GM12878 (cell line): ENCODE measurements at regions not wholly inside any gene's neighbourhood (a gene's known extent, or its start where the extent isn't known, plus 50 kb on each side); places are given as distances from the start of the nearest gene placed in this dataset.

ENCODE experiments used
- ATAC-seq: fragments of 200-7000 bp; cut with Tn5 transposase; 3 replicates; pipeline ENCODE4 v1.9.1; 2020; ENCODE audit warnings: mild to moderate bottlenecking, moderate library complexity
- BruUV-seq: library from RNA; stranded (reverse); fragments of 400-500 nt; replicated peaks from 2 replicates; lab custom pipeline; 2021; lab: Mats Ljungman, UMichigan
- CTCF ChIA-PET: fragments of 300-600 bp; sonication (Branson Sonifier 250); formaldehyde crosslinking; extraction: SDS; loops from one replicate; lab custom pipeline; 2021; ENCODE audit warnings: inconsistent platforms; lab: Yijun Ruan, JAX
- POLR2A ChIA-PET: fragments of 350-600 bp; formaldehyde crosslinking; extraction: SDS; loops from one replicate; lab custom pipeline; 2021; ENCODE audit warnings: inconsistent platforms; lab: Charles Lee
- RAD21 ChIA-PET: fragments of 300-600 bp; sonication (Branson Sonifier 250); formaldehyde crosslinking; loops from one replicate; lab custom pipeline; 2023; ENCODE audit warnings: antibody characterized with exemption; ENCODE audit not compliant: unreplicated experiment; lab: Charles Lee
- SMC1A ChIA-PET: fragments of 300-600 bp; sonication (Branson Sonifier 250); formaldehyde crosslinking; loops from one replicate; lab custom pipeline; 2023; ENCODE audit not compliant: unreplicated experiment, uncharacterized antibody; lab: Charles Lee
- DNase-seq: peaks from one replicate; pipeline ENCODE4 v3.0.0-alpha.2; 2011; ENCODE audit warnings: low read depth, low spot score
- FAIRE-seq: peaks from 3 replicates; lab custom pipeline; 2011; peaks lifted over from hg19 to GRCh38; lab: Jason Lieb, UNC
- H2AFZ ChIP-seq: 2 replicates; pipeline ENCODE4 v1.6.0; 2011; ENCODE audit warnings: low read depth, low read length, control low read depth; ENCODE audit not compliant: control insufficient read depth
- H3K27ac ChIP-seq: 2 replicates; pipeline ENCODE4 v1.5.1; 2011; ENCODE audit warnings: control low read depth; ENCODE audit not compliant: control insufficient read depth, insufficient read depth
- H3K27me3 ChIP-seq, 2 experiments: replicated peaks in 1 of 2; 2 replicates each; pipeline versions ENCODE4 v1.6.0 to v1.6.1; 2011; ENCODE audit warnings: low read length in 1 of 2; ENCODE audit not compliant: control insufficient read depth in 2 of 2, insufficient read depth in 2 of 2
- H3K36me3 ChIP-seq, 2 experiments: 2 replicates each; pipeline ENCODE4 v1.5.1; 2011; ENCODE audit warnings: low read length in 1 of 2; ENCODE audit not compliant: control insufficient read depth in 2 of 2, insufficient read depth in 2 of 2
- H3K4me1 ChIP-seq: 2 replicates; pipeline ENCODE4 v1.6.1; 2011; ENCODE audit warnings: mild to moderate bottlenecking, low read length, moderate library complexity, mixed read lengths; ENCODE audit not compliant: control insufficient read depth, insufficient read depth
- H3K4me2 ChIP-seq: 2 replicates; pipeline ENCODE4 v1.6.0; 2011; ENCODE audit warnings: control low read depth; ENCODE audit not compliant: control insufficient read depth, insufficient read depth
- H3K4me3 ChIP-seq: fragments of 200-600 bp; sonication (generic); 2 replicates; pipeline ENCODE4 v1.5.1; 2016
- H3K79me2 ChIP-seq: 2 replicates; pipeline ENCODE4 v1.6.0; 2011; ENCODE audit warnings: low read length; ENCODE audit not compliant: control insufficient read depth, insufficient read depth
- H3K9ac ChIP-seq: 2 replicates; pipeline ENCODE4 v1.8.0; 2011; ENCODE audit warnings: low read length, control low read depth, mixed read lengths; ENCODE audit not compliant: control insufficient read depth, insufficient read depth
- H3K9me3 ChIP-seq: replicated peaks from 3 replicates; pipeline ENCODE4 v1.5.1; 2011; ENCODE audit warnings: mild to moderate bottlenecking, low read length; ENCODE audit not compliant: control insufficient read depth, insufficient read depth
- H4K20me1 ChIP-seq: 2 replicates; pipeline ENCODE4 v1.6.0; 2011; ENCODE audit not compliant: control insufficient read depth, insufficient read depth
- ATF2 ChIP-seq: IDR thresholded peaks from 2 replicates; pipeline ENCODE4 v1.6.1; 2012; ENCODE audit warnings: low read length, inconsistent platforms
- ATF7 ChIP-seq: fragments of 450-650 bp; IDR thresholded peaks from 2 replicates; pipeline ENCODE4 v1.6.1; 2016; ENCODE audit warnings: low read depth, mild to moderate bottlenecking
- BCL3 ChIP-seq: IDR thresholded peaks from 2 replicates; pipeline ENCODE4 v1.6.1; 2011; ENCODE audit warnings: borderline replicate concordance, low read depth, mild to moderate bottlenecking, moderate library complexity, low read length; ENCODE audit not compliant: insufficient read depth, poor library complexity, severe bottlenecking
- BHLHE40 ChIP-seq, 2 experiments: fragments of 450-650 bp in 1 of 2; IDR thresholded peaks; 2 replicates each; pipeline ENCODE4 v1.6.1; 2011 to 2017; ENCODE audit warnings: low read depth in 2 of 2, borderline replicate concordance in 1 of 2, improper control_type of control experiment in 1 of 2, low read length in 1 of 2, mild to moderate bottlenecking in 1 of 2
- EED ChIP-seq: sonication (generic); IDR thresholded peaks from 2 replicates; pipeline ENCODE4 v1.6.1; 2016; ENCODE audit warnings: antibody characterized with exemption, low read depth
- ELK1 ChIP-seq: IDR thresholded peaks from 2 replicates; pipeline ENCODE4 v1.6.1; 2012; ENCODE audit warnings: low read depth, low read length, improper control_type of control experiment
- FOXK2 ChIP-seq: fragments of 450-650 bp; IDR thresholded peaks from 2 replicates; pipeline ENCODE4 v1.6.1; 2017; ENCODE audit warnings: mild to moderate bottlenecking, moderate library complexity
- GATAD2B ChIP-seq: fragments of 450-650 bp; conservative IDR thresholded peaks from 2 replicates; pipeline ENCODE4 v1.6.1; 2017; ENCODE audit warnings: low read depth, mild to moderate bottlenecking, moderate library complexity
- IKZF1 ChIP-seq: fragments of 450-650 bp; conservative IDR thresholded peaks from 2 replicates; pipeline ENCODE4 v1.6.1; 2017; ENCODE audit warnings: antibody characterized with exemption, mild to moderate bottlenecking
- IRF5 ChIP-seq: fragments of 450-650 bp; IDR thresholded peaks from 2 replicates; pipeline ENCODE4 v1.6.1; 2017; ENCODE audit warnings: borderline replicate concordance
- LARP7 ChIP-seq: fragments of 450-650 bp; IDR thresholded peaks from 2 replicates; pipeline ENCODE4 v1.6.1; 2017; ENCODE audit warnings: mild to moderate bottlenecking
- MEF2B ChIP-seq: fragments of 450-650 bp; IDR thresholded peaks from 2 replicates; pipeline ENCODE4 v1.6.1; 2018; ENCODE audit warnings: mild to moderate bottlenecking, moderate library complexity; ENCODE audit not compliant: partially characterized antibody, poor library complexity, severe bottlenecking
- POLR2A ChIP-seq: IDR thresholded peaks from 2 replicates; pipeline ENCODE4 v1.6.1; 2011; ENCODE audit warnings: low read depth, mild to moderate bottlenecking, low read length
- TBL1XR1 ChIP-seq: IDR thresholded peaks from 2 replicates; pipeline ENCODE4 v1.6.1; 2012; ENCODE audit warnings: low read depth, low read length, improper control_type of control experiment
- ZBTB11 ChIP-seq: fragments of 450-650 bp; formaldehyde crosslinking; IDR thresholded peaks from 2 replicates; pipeline ENCODE4 v1.5.0; 2022; ENCODE audit warnings: mild to moderate bottlenecking, missing genetic modification characterization
- WGBS: methylation state at CpG from one replicate; pipeline ENCODE4 v1.1.6; 2016; ENCODE audit warnings: low lambda C conversion rate; ENCODE audit not compliant: insufficient replicate concordance, insufficient coverage; ENCODE audit errors: missing lambda C conversion rate; 5-methylcytosine and 5-hydroxymethylcytosine counted together
- in situ Hi-C: fragments of 300-500 bp; cut with MboI; formaldehyde crosslinking; loops from 9 replicates; pipeline ENCODE4 v1.14.3; 2018; ENCODE audit warnings: mixed read lengths
- intact Hi-C: fragments of 100-400 bp; cut with micrococcal nuclease; formaldehyde crosslinking; loops from one replicate; pipeline ENCODE4 v1.14.2; 2022; ENCODE audit not compliant: unreplicated experiment

GRCh38 chr1:60998786-60999185, 83.6 kb upstream of the NFIA start:
- H3K9ac ChIP-seq, result no peak overlapping the region
- H2AFZ ChIP-seq, result no peak overlapping the region
- ChIA-PET SMC1A (interaction anchor here (0.6 kb wide), 1 partner anchor 10 kb away, joined by 3 read pairs; no protein-coding TSS in a partner anchor), CTCF (interaction anchor here (2.3 kb wide), 1 partner anchor 20 kb away, joined by 7 read pairs; no protein-coding TSS in a partner anchor), RAD21 (no interaction called here), POLR2A (no interaction called here)
- no TSS peak for BruUV-seq
- H3K27ac ChIP-seq, result no peak overlapping the region
- no peaks in the 10 kb centered on the region for H3K4me1 ChIP-seq
- no peak for FAIRE-seq
- H3K4me2 ChIP-seq, result no peak overlapping the region
- no peaks in the 10 kb centered on the region for H3K36me3 ChIP-seq
- 11% methylated on average over 5 of the region's 5 CpGs for WGBS
- DNase-seq, result no peak
- H3K9me3 ChIP-seq, result no peaks in the 10 kb centered on the region
- H4K20me1 ChIP-seq, result no peaks in the 10 kb centered on the region
- intact Hi-C loops, result no loop called here
- H3K4me3 ChIP-seq, result no peak overlapping the region
- H3K27me3 ChIP-seq, result no peaks in the 10 kb centered on the region; a peak in 1 of 4 replicates
- in situ Hi-C loops, result no loop called here
- no peaks in the 10 kb centered on the region for H3K79me2 ChIP-seq
- ATAC-seq, result no peak
- TF ChIP-seq FOXK2 (no peak), GATAD2B (no peak), BHLHE40 (IDR thresholded peaks at IDR 0.05; ENCODE audit: borderline replicate concordance in 1 of 2, low read depth in 2 of 2, low read length in 1 of 2) (no peak), BCL3 (no peak), ATF7 (no peak), ELK1 (no peak), MEF2B (no peak), EED (no peak), ZBTB11 (CRISPR knock-in tag) (no peak), POLR2A (no peak), IKZF1 (no peak), LARP7 (no peak), TBL1XR1 (no peak), ATF2 (no peak), IRF5 (no peak)
